ENCODE measurements at regions not wholly inside any gene's neighbourhood (a gene's known extent, or its start where the extent isn't known, plus 50 kb on each side); places are given as distances from the start of the nearest gene placed in this dataset.
"Not testable (repeated sequence)": the region's sequence is repeated elsewhere in the genome, so short reads cannot be mapped to it uniquely, and the experiment has no call there.

GRCh38 chr17:31677681-31678080 is 181.4 kb downstream of the COPRS start:
- DNase-seq (ENCODE audit: low read depth): no peak

DNA sequence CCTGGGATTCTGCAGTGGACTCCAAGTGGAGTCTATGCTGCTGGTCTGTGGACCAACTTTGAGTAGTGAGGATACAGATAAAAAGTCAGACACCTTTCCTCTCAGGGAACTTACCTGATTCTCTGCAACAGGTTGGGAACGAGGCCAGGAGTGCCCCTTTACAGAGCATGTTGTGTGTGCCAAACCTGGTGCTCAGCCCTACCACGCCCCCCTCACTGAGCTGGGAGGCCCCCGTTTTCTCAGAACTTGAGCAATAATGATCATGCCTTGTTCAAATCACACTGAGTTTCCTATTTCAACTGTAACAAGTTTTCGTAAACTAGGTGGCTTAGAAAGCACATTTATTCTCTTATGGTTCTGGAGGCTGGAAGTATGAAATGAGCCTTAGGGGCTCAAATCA is 182.0 kb downstream of the COPRS start:
- DNase-seq (ENCODE audit: low read depth): no peak

DNA sequence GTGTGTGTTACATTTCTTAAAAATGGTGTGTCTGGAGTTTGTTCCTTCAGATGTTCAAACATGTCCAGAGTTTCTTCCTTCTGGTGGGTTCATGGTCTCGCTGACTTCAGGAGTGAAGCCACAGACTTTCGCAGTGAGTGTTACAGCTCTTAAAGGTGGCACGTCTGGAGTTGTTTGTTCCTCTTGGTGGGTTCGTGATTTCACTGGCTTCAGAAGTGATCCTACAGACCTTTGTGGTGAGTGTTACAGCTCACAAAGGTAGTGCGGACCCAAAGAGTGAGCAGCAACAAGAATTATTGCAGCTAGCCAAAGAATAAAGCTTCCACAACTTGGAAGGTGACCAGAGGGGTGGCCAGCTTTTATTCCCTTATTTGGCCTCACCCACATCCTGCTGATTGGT is 183.7 kb downstream of the COPRS start:
- not testable (repeated sequence) for DNase-seq (ENCODE audit: low read depth)

DNA sequence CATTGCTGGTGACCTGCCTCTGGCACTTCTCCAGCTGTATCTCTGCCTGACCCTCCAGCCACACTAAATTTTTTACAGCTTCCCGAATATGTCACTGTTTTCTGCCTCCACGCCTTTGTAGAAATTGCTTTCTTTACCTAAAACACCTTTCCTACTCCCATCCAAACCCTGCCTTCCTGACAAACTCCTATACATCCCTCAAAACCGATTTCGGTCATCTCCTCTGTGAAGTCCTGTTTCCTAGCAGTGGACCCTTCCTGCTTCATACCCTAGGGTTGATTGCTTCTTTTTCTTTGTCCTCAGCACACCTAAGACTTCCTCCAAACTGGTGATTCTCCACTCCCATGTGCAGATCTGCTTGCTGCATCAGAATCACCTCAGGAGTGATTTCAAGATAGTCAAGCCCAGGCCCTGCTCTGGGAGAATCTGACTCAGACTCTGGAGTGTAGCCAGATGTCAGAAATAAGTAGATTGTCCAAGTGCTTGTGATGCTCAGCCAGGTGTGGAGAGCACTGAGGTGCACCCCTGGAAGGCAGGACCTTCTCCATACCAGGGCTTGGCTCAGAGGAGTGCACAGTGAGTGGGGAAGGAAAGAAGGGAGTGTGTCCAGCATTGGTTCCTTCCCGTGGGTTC is 184.2 kb downstream of the COPRS start:
- DNase-seq (ENCODE audit: low read depth): no peak

DNA sequence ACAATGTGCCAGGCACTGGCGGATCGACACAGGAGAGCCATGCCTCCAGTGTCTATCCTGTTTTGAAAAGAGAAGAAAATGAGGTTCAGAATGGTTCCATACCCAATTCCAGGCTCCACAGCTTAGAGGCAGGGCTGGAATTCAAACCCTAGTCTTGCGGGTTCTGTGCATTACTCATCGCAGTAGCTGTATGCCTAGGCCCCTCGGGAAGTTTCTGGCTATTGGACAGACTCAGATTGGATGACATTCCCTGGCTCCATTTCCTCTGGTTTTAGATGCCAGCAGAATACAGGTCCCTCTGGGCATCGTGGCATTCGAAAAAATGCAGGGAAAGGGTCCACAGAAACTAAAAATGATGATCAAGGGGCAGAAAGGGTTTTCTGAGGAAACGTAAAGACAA is 184.7 kb downstream of the COPRS start:
- DNase-seq (ENCODE audit: low read depth): no peak

DNA sequence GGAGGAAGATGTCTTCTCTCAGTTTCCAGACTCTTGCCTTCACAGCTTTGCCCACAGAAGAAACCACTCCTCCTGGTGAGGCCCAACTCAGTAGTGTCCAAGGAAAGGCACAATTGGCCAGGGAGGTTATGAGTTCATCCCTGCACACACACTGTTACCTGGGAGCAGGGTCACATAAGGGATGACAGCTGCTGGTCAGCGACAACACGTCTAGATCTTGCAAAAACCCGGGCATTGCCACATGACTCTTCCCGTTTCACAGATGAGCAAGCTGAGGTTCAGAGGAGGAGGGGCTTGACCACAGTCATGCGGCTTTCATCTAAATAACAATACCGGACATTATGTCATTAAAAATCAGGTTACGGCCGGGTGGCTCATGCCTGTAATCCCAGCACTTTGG is 186.0 kb downstream of the COPRS start:
- no peak for DNase-seq (ENCODE audit: low read depth)

GRCh38 chr17:31672161-31672819 is 186.8 kb downstream of the COPRS start:
- DNase-seq (ENCODE audit: low read depth): no peak

DNA sequence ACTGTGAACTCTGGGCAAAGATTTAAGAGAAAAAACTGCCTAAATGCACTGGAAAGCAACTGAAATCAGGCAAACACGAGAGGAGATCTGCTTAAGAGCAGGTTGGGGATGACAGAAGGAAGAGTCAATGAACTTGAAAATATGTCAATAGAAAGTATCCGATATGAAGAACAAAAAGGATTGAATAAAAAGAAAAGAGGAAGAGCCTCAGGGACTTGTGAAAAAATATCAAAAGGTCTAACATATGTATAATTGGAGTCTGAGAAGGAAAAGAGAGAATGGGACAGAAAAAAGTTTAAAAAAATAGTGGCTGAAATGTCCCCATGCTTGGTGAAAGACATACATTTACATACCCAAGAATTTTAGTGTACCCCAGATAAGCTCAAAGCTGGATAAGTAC is 195.5 kb downstream of the COPRS start:
- no peak for DNase-seq (ENCODE audit: low read depth)

DNA sequence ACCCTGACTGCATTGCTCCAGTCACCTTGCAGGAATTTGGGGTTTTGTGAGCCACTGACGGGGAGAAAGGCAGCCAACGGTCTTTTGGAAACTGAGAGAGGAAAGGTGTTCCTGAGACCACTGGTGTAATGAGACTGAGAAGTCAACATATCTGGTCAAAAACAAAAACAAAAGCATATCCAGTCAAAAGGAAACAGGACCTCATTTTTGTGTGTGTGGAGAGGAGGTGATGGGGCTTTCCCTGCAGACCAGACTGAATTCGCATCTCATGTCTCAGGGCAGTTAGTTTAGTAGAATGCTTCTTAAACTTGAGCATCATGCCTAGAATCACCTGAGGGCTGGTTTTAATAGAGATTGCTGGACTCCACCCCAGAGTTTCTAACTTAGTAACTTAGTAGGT is 198.4 kb downstream of the COPRS start:
- DNase-seq (ENCODE audit: low read depth): no peak

- no peak for DNase-seq (ENCODE audit: low read depth)
Observed at GRCh38 chr17:31657876-31658275, 201.2 kb downstream of the COPRS start.

DNA sequence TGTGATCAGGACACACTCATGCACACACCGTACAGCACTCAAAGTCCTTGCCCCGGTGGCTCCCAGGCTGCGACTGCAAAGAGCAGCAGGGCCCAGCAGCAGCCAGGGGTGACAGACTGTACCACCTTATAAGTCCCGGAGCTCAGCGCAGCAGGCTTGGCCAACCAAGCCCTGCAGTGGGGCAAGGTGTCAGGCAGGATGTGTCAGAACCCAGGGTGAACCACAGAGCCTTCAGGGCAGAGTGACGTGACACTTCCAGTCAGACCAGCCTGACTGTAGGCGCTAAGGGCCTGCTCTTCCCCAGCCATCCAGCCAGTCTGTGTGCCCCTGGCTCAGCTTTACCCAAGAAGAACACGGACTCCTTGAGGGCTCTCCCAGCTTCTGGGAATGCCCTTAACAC is 204.1 kb downstream of the COPRS start:
- peak; percentile 24 for DNase-seq (ENCODE audit: low read depth)

DNA sequence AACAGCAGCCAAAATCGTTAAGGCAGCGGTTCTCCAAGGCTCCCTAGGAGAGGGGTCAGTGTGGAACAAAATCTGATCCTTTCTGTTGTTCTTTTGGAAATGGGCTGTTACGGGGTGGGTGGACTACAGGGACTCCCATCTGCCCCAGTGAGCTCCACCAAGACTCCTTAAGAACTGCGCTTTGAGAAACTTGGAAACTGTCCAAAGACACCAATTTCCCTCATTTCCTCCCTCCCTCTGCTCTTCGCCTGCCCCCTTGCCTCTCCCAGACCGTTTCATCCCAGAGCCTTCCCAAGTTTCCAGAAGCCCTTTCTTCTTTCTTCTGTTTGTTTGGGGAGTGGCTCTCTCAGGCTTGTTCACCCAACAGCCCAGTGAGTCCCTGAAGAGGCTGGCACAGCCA is 205.4 kb downstream of the COPRS start:
- no peak for DNase-seq (ENCODE audit: low read depth)

DNA sequence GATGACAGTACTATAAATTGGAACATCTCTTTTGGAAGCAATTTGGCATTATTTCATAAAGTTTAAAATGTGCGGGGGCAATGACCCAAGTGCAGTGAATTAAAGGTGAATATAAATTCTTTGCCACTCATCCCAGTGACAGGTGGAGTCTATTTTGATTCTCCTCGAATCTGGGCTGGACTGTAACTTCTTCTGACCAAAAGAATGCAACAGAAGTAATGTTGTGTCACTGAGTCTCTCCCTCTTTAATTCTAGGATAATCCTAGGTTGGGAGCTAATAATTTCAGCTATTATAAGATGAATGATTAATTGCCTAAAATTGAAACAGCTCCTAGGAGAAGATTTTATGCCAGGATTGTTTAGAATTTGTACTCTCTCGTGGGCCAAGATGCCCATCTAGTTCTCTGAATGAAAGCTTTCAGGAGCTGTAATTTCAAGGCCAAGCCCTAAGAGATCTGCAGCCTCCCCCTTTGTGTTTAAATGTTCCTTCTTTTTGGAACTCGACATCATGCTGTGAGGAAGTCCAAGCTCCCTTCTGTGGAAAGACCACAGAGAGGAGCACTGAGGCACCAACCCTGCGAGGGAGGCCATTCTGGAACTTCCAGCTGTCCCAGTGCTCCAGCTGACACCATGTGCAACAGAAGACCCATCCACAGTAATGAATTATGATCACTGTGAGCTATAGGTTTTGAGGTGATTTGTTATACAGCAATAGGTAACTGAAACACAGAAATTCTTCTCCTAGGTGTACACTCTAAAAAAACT is 208.1 kb downstream of the COPRS start:
- no peak for DNase-seq (ENCODE audit: low read depth)

DNA sequence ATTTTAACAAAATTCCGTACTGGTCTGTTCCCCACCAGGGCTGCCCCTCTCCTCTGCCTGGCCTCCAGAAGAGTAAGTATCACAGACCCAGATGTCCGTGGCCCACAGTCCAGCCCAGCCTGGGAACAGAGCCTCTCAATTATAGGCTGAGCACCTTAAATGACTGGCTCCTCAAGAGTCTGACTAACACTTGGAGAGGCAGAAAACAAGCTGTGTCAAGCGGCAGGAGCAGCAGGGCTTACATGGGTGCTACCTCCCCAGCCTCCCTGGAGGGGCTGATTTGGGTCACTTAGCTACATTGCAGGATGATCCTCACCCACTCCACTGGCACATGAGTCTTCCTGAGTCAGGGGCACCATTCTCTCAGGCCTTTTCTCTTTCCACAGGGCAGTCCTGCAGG is 209.7 kb downstream of the COPRS start:
- DNase-seq (ENCODE audit: low read depth): no peak

DNA sequence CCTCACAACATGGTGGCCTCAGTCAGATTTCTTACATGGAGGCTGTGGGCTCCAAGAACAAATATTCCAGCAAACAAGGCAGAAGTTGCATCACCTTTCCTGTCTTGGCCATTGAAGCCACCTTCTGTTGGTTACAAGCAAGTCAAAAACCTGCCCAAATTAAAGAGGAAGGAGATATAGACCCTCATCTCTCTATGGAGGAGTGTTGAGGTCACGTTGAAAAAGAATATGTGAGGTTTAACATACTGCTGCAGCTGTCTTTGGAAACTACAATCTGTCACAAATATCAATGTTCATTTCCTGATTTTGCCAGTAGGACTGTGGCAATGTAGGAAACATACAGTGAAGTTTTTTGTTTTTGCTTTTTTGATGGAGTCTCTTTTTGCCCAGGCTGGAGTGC is 211.4 kb downstream of the COPRS start:
- DNase-seq (ENCODE audit: low read depth): no peak

GRCh38 chr17:31646642-31647041 is 212.4 kb downstream of the COPRS start:
- DNase-seq (ENCODE audit: low read depth): no peak

- DNase-seq (ENCODE audit: low read depth): no peak
Observed at GRCh38 chr17:31645351-31645750, 213.7 kb downstream of the COPRS start.

GRCh38 chr17:31631766-31632165 is 227.3 kb downstream of the COPRS start:
- no peak for DNase-seq (ENCODE audit: low read depth)

DNA sequence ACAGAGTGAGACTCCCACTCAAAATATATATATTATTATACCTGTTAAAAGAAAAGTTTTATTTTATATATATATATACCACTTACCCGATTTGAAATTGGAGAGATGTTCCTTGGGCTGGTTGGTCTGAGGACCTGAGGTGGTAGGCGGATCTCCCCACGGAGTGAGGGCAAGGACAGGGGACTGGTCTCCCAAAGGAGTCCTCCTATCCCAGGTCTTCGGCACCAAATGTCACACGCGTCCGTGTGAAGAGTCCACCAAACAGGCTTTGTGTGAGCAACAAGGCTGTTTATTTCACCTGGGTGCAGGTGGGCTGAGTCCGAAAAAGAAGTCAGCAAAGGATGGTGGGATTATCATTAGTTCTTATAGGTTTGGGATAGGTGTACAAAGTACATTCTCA is 228.2 kb downstream of the COPRS start:
- not testable (repeated sequence) for DNase-seq (ENCODE audit: low read depth)

GRCh38 chr17:31629696-31630470 is 229.2 kb downstream of the COPRS start:
- no peak for DNase-seq (ENCODE audit: low read depth)

- DNase-seq (ENCODE audit: low read depth): no peak
Observed at GRCh38 chr17:31627960-31628359, 231.1 kb downstream of the COPRS start.

- no peak for DNase-seq (ENCODE audit: low read depth)
Observed at GRCh38 chr17:31623990-31624389, 232.5 kb downstream of the RAB11FIP4 start.

DNA sequence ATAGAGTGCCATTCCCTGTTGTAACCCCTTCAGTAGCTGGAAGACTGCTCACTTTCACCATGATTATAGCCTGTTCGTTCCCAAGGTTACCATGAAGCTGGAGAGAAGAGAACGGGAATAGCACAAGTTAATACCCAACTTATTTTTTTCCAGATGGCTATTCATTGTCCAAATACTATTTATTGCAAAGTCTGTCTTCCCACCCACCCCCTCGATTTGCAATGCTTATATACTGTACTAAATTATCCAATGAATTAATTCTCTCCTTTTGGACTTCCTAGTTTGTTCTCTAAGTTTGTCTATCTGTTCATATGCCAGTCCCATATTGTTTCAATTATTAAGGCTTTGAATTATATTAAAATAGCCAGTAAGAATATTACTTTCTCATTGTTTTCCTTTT is 231.0 kb downstream of the RAB11FIP4 start:
- DNase-seq (ENCODE audit: low read depth): no peak

Measured in stimulated activated CD8-positive, alpha-beta memory T cell treated with anti-CD3 and anti-CD28 coated beads, Interleukin-12 subunit alpha, Interleukin-12 subunit beta, amount 100 ng/mL, for 4 hours (primary cell).